ENCODE measurements at regions not wholly inside any gene's neighbourhood (a gene's known extent, or its start where the extent isn't known, plus 50 kb on each side); places are given as distances from the start of the nearest gene placed in this dataset.

DNA sequence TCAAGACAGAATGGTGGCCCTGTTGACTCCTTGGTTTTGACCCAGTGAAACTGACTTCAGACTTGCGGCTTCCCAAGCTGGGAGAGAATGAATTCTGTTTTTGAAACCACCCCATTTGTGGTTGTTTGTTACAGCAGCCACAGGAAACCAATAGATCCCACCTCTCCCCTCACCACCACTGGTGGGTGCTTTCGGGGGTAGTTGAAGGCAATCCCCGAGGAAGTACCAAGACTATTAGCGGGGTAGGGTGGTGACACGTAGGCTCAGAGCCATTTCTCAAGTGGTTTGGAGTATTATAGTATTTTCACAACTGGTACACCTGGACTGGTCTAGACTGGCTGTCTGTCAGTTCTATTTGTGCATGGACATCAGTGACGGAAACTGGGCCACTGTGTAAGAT is 189.1 kb upstream of the RBPJ start:
- no peaks in the 10 kb centered on the region for H3K36me3 ChIP-seq (ENCODE audit: control insufficient read depth in 1 of 2, insufficient read depth in 2 of 2, low read length in 1 of 2)
- ATAC-seq (ENCODE audit: low FRiP score): no peak
- H3K4me3 ChIP-seq (ENCODE audit: low read length in 2 of 2): no peak overlapping the region
- no peak for DNase-seq
- no peak overlapping the region for H3K27ac ChIP-seq (ENCODE audit: low read depth in 1 of 2, low read length in 2 of 2)
- intact Hi-C loops (cut with DNase I): no loop called here
- H3K27me3 ChIP-seq (ENCODE audit: control insufficient read depth in 1 of 2, insufficient read depth in 2 of 2, low read length in 1 of 2): no peaks in the 10 kb centered on the region
- no peaks in the 10 kb centered on the region for H3K9me3 ChIP-seq (ENCODE audit: control insufficient read depth, low read length)
- no peaks in the 10 kb centered on the region for H3K4me1 ChIP-seq (ENCODE audit: control insufficient read depth in 1 of 2, insufficient read depth in 2 of 2, low read length in 2 of 2)
- whole genome bisulfite sequencing, 2 donors: 81 to 91% methylated on average over 6 of the region's 6 CpGs

DNA sequence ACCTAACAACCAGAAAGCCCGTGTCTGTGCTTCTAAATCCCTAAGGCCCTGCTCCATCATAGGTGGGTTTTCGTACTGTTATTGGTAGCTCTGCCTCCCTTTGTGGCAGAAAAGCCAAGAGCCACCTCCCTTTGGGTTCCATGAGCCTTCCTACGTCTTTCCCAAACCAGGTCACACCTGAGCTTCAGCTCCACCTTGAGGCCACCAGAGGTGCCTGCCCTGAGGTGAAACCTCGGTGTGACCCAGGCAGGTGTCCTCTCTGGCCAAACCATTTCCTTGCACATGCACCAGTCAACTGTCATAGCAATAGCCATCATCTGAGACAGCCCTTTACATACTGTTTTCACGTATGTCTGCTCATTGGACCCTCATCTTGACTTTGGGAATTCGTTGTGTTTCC is 188.0 kb upstream of the RBPJ start:
- no peak for ATAC-seq (ENCODE audit: low FRiP score)
- WGBS, 2 donors: 86 to 89% methylated on average over 6 of the region's 6 CpGs
- intact Hi-C loops (cut with DNase I): no loop called here
- Histone ChIP-seq H3K27ac (ENCODE audit: low read depth in 1 of 2, low read length in 2 of 2) (no peak overlapping the region), H3K36me3 (ENCODE audit: control insufficient read depth in 1 of 2, insufficient read depth in 2 of 2, low read length in 1 of 2) (no peaks in the 10 kb centered on the region), H3K4me3 (ENCODE audit: low read length in 2 of 2) (no peak overlapping the region), H3K27me3 (ENCODE audit: control insufficient read depth in 1 of 2, insufficient read depth in 2 of 2, low read length in 1 of 2) (no peaks in the 10 kb centered on the region), H3K9me3 (ENCODE audit: control insufficient read depth, low read length) (no peaks in the 10 kb centered on the region), H3K4me1 (ENCODE audit: control insufficient read depth in 1 of 2, insufficient read depth in 2 of 2, low read length in 2 of 2) (no peaks in the 10 kb centered on the region)
- no peak for DNase-seq

DNA sequence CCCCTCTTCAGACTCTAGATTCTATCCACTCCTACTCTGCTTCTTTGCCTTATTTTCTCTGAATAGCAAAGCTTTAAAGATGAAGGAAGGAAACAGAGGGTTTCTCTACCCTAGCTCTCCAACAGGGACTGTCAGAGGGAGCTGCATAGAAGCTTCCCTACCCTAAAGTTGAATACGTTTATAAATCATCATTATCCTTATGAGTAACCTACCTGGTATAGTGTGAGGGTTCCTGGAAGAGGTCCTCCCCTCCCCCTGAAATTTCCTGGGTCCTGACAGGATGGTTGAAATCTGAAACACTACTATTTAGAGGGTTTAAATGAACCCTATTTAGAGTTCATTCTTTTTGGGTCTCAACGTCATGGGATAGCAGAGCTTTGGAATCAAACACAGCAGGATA is 187.0 kb upstream of the RBPJ start:
- no peaks in the 10 kb centered on the region for H3K9me3 ChIP-seq (ENCODE audit: control insufficient read depth, low read length)
- H3K36me3 ChIP-seq (ENCODE audit: control insufficient read depth in 1 of 2, insufficient read depth in 2 of 2, low read length in 1 of 2): no peaks in the 10 kb centered on the region
- intact Hi-C loops (cut with DNase I): no loop called here
- no peak overlapping the region for H3K27ac ChIP-seq (ENCODE audit: low read depth in 1 of 2, low read length in 2 of 2)
- DNase-seq: no peak
- 85 to 86% methylated on average over 2 of the region's 2 CpGs for WGBS, 2 donors
- H3K4me3 ChIP-seq (ENCODE audit: low read length in 2 of 2): no peak overlapping the region
- H3K4me1 ChIP-seq (ENCODE audit: control insufficient read depth in 1 of 2, insufficient read depth in 2 of 2, low read length in 2 of 2): no peaks in the 10 kb centered on the region
- no peak for ATAC-seq (ENCODE audit: low FRiP score)
- no peaks in the 10 kb centered on the region for H3K27me3 ChIP-seq (ENCODE audit: control insufficient read depth in 1 of 2, insufficient read depth in 2 of 2, low read length in 1 of 2)

DNA sequence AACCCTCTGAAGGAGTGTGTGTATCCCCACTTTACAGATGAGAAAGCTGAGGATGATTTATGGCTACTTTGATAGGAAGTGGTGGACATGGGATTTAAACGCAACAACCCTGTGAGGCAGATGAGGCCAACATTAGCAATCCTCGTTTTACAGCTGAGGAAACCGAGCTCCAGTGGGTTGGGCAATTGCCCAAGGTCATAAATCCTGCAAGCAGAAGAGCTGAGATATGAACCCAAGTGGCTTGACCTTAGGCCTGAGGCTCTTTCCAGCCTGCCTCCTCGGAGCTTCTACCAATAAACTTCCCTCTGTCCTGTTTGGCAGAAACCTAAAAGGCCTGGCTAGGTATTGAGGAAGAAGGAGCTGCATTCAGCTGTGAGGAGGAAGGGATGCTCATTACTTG is 185.5 kb upstream of the RBPJ start:
- intact Hi-C loops (cut with DNase I): no loop called here
- H3K9me3 ChIP-seq (ENCODE audit: control insufficient read depth, low read length): no peaks in the 10 kb centered on the region
- ATAC-seq (ENCODE audit: low FRiP score): no peak
- no peak for DNase-seq
- H3K4me3 ChIP-seq (ENCODE audit: low read length in 2 of 2): no peak overlapping the region
- H3K27ac ChIP-seq (ENCODE audit: low read depth in 1 of 2, low read length in 2 of 2): no peak overlapping the region
- no peaks in the 10 kb centered on the region for H3K27me3 ChIP-seq (ENCODE audit: control insufficient read depth in 1 of 2, insufficient read depth in 2 of 2, low read length in 1 of 2)
- 87 to 88% methylated on average over 4 of the region's 4 CpGs for WGBS, 2 donors
- H3K36me3 ChIP-seq (ENCODE audit: control insufficient read depth in 1 of 2, insufficient read depth in 2 of 2, low read length in 1 of 2): no peaks in the 10 kb centered on the region
- no peaks in the 10 kb centered on the region for H3K4me1 ChIP-seq (ENCODE audit: control insufficient read depth in 1 of 2, insufficient read depth in 2 of 2, low read length in 2 of 2)

DNA sequence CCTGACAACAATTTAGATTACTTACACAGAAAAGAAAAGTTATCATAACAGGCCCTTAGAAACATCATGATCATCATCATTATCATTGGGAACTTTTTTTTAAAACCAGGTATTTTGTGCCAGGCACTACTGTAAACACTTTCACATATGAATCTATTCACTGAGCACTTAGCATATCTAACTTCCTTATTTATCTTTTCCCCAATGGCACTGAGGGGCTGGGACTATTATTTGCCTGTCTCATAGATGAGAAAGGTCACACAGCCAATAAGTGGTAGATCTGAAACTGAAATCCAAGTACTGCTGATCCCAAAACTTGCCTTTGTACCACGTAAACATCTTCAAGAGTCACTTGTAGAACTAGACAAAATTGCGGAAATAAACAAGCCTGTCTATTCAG is 184.2 kb upstream of the RBPJ start:
- ATAC-seq (ENCODE audit: low FRiP score) (no peak), DNase-seq (no peak)
- no peak overlapping the region for H3K4me3 ChIP-seq (ENCODE audit: low read length in 2 of 2)
- intact Hi-C loops (cut with DNase I): no loop called here
- H3K27ac ChIP-seq (ENCODE audit: low read depth in 1 of 2, low read length in 2 of 2): no peak overlapping the region
- no peaks in the 10 kb centered on the region for H3K9me3 ChIP-seq (ENCODE audit: control insufficient read depth, low read length)
- no peaks in the 10 kb centered on the region for H3K36me3 ChIP-seq (ENCODE audit: control insufficient read depth in 1 of 2, insufficient read depth in 2 of 2, low read length in 1 of 2)
- WGBS, 2 donors: 91 to 99% methylated on average over 2 of the region's 2 CpGs
- H3K4me1 ChIP-seq (ENCODE audit: control insufficient read depth in 1 of 2, insufficient read depth in 2 of 2, low read length in 2 of 2): no peaks in the 10 kb centered on the region
- H3K27me3 ChIP-seq (ENCODE audit: control insufficient read depth in 1 of 2, insufficient read depth in 2 of 2, low read length in 1 of 2): no peaks in the 10 kb centered on the region

DNA sequence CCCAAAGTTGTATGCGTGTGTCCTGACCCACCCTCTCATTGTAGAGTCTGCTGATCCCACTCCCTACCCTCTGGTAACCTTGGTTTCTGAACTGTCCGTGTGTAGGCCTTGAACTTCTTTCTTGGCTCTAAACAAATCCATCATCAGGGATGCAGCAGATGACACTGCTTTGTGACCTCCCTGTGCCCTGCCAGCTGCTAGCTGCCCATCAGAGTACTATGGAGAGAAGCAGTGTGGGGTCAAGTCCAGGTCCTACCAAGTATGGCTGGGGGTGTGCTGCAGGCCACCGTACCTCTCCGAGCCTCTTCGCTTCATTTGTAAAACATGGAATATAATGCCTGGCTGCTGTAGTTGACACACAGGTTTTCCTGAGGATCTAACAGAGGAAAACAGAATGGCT is 183.5 kb upstream of the RBPJ start:
- Histone ChIP-seq H3K36me3 (ENCODE audit: control insufficient read depth in 1 of 2, insufficient read depth in 2 of 2, low read length in 1 of 2) (no peaks in the 10 kb centered on the region), H3K27me3 (ENCODE audit: control insufficient read depth in 1 of 2, insufficient read depth in 2 of 2, low read length in 1 of 2) (no peaks in the 10 kb centered on the region), H3K9me3 (ENCODE audit: control insufficient read depth, low read length) (no peaks in the 10 kb centered on the region), H3K4me1 (ENCODE audit: control insufficient read depth in 1 of 2, insufficient read depth in 2 of 2, low read length in 2 of 2) (no peaks in the 10 kb centered on the region), H3K4me3 (ENCODE audit: low read length in 2 of 2) (no peak overlapping the region), H3K27ac (ENCODE audit: low read depth in 1 of 2, low read length in 2 of 2) (no peak overlapping the region)
- ATAC-seq (ENCODE audit: low FRiP score): no peak
- 96 to 97% methylated on average over 5 of the region's 5 CpGs for WGBS, 2 donors
- intact Hi-C loops (cut with DNase I): no loop called here
- no peak for DNase-seq

DNA sequence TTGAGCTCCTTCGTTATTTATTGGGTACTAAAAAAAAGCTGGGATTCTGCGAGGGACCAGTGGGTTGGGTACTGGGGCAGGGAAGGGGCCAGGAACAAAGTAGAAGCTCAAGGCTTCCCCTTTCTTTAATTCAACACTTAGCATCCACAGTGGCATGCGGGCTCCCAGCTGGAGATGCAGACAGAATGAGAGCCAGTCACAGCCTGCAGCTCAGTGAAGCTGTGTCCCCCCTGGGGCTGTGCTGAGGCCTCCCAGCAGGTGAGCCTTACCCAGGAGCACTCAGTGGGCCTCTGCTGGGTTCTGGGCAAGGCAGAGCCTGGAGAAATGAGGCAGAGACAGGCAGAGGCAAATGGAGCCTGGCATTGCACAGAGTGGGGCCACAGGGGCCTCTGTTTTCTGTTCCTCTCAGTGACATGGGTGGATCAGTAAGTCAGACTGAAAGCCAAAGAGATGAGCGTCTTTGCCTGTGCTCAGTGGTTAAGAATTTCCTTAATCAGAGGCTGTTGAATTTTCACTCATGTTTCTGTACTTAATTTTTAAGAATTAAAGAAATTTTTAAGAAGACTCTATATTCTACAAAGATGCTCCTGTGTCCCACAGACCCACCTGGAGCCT is 181.4 kb upstream of the RBPJ start:
- Histone ChIP-seq H3K9me3 (ENCODE audit: control insufficient read depth, low read length) (no peaks in the 10 kb centered on the region), H3K36me3 (ENCODE audit: control insufficient read depth in 1 of 2, insufficient read depth in 2 of 2, low read length in 1 of 2) (no peaks in the 10 kb centered on the region), H3K4me1 (ENCODE audit: control insufficient read depth in 1 of 2, insufficient read depth in 2 of 2, low read length in 2 of 2) (no peaks in the 10 kb centered on the region), H3K27ac (ENCODE audit: low read depth in 1 of 2, low read length in 2 of 2) (no peak overlapping the region), H3K27me3 (ENCODE audit: control insufficient read depth in 1 of 2, insufficient read depth in 2 of 2, low read length in 1 of 2) (no peaks in the 10 kb centered on the region), H3K4me3 (ENCODE audit: low read length in 2 of 2) (no peak overlapping the region)
- WGBS, 2 donors: 93 to 98% methylated on average over 4 of the region's 4 CpGs
- intact Hi-C loops (cut with DNase I): no loop called here
- DNase-seq (no peak), ATAC-seq (ENCODE audit: low FRiP score) (no peak)

DNA sequence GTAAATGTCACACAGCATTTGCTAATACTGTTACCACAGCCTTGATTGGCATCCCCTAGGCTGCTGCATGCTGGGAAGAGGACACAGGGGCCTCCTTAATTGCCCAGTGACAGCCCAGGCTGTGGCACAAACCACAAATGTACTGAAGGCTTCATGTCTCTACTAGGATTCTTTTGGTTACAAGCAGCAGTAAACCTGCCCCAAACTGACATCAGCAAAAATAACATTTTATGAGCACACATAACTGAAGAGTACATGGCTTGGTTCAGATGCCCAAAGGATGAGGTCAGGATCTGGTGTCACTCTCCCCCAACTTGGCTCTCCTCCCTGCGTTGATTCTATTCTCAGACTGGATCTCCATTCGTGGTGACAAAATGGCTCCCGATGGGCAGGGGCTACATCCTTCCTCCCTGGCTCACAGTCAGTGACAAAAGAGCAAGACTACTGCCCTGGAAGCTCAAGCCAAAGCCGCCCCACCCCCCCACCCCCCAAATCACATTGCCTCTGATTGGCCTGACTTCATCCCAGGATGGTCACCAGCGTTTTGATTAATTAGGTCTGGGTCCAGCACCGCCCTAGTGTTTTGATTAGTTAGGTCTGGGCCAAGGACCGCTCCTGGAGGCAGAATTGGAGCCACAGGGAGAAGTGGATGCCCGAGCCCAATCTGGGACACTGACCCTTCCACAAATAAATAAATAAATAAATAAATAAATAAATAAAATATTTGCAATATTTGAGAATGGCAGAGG is 180.5 kb upstream of the RBPJ start:
- H3K4me1 ChIP-seq (ENCODE audit: control insufficient read depth in 1 of 2, insufficient read depth in 2 of 2, low read length in 2 of 2): no peaks in the 10 kb centered on the region
- no peaks in the 10 kb centered on the region for H3K36me3 ChIP-seq (ENCODE audit: control insufficient read depth in 1 of 2, insufficient read depth in 2 of 2, low read length in 1 of 2)
- WGBS, 2 donors: 60 to 69% methylated on average over 8 of the region's 8 CpGs
- H3K9me3 ChIP-seq (ENCODE audit: control insufficient read depth, low read length): no peaks in the 10 kb centered on the region
- no peak overlapping the region for H3K4me3 ChIP-seq (ENCODE audit: low read length in 2 of 2)
- H3K27ac ChIP-seq (ENCODE audit: low read depth in 1 of 2, low read length in 2 of 2): no peak overlapping the region
- intact Hi-C loops (cut with DNase I): no loop called here
- ATAC-seq (ENCODE audit: low FRiP score) (no peak), DNase-seq (no peak)
- no peaks in the 10 kb centered on the region for H3K27me3 ChIP-seq (ENCODE audit: control insufficient read depth in 1 of 2, insufficient read depth in 2 of 2, low read length in 1 of 2)

DNA sequence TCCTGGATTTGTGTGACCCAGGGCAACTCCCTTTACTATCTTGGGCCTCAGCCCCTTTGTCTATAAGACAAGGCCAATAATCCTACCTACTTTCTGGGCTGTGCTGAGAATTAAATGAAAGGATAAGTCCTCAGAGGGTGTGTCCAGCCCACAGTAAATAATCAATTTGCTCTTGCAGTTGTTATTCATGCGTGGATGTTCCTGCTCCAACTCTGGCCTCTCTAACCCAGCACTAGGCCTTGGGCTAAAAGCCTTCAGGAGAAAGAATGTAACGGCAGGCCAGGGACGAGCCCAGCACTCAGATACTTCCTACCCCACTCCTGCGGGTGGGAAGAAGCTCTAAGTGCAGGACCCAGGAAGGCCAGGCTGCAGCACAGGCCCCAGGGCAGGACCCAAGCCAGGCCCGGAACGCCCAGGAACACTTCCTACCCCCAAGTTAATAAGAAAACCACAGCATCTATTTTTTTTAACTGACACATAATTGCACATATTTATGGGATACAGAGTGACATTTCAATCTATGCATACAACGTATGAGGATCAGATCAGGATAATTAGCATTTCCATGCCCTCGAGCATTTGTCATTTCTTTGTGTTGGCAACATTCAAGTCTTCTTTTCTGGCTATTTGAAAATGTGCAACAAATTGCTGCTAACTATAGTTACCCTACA is 179.6 kb upstream of the RBPJ start:
- DNase-seq (no peak), ATAC-seq (ENCODE audit: low FRiP score) (no peak)
- Histone ChIP-seq H3K9me3 (ENCODE audit: control insufficient read depth, low read length) (no peaks in the 10 kb centered on the region), H3K27ac (ENCODE audit: low read depth in 1 of 2, low read length in 2 of 2) (no peak overlapping the region), H3K4me3 (ENCODE audit: low read length in 2 of 2) (no peak overlapping the region), H3K4me1 (ENCODE audit: control insufficient read depth in 1 of 2, insufficient read depth in 2 of 2, low read length in 2 of 2) (no peaks in the 10 kb centered on the region), H3K36me3 (ENCODE audit: control insufficient read depth in 1 of 2, insufficient read depth in 2 of 2, low read length in 1 of 2) (no peaks in the 10 kb centered on the region), H3K27me3 (ENCODE audit: control insufficient read depth in 1 of 2, insufficient read depth in 2 of 2, low read length in 1 of 2) (no peaks in the 10 kb centered on the region)
- intact Hi-C loops (cut with DNase I): no loop called here
- 91% methylated on average over 8 of the region's 8 CpGs for WGBS, 2 donors

Data from aorta (tissue), 5 donors.